ELR (cell line): ENCODE measurements at regions not wholly inside any gene's neighbourhood (a gene's known extent, or its start where the extent isn't known, plus 50 kb on each side); places are given as distances from the start of the nearest gene placed in this dataset.
A peak's percentile ranks its signal among the peaks of the same experiment; 100 is the strongest.
"Not testable (repeated sequence)": the region's sequence is repeated elsewhere in the genome, so short reads cannot be mapped to it uniquely, and the experiment has no call there.

Experiments used
- DNase-seq: peaks from one replicate; pipeline ENCODE4 v3.0.0-alpha.2; 2015; ENCODE audit warnings: low read depth

DNA sequence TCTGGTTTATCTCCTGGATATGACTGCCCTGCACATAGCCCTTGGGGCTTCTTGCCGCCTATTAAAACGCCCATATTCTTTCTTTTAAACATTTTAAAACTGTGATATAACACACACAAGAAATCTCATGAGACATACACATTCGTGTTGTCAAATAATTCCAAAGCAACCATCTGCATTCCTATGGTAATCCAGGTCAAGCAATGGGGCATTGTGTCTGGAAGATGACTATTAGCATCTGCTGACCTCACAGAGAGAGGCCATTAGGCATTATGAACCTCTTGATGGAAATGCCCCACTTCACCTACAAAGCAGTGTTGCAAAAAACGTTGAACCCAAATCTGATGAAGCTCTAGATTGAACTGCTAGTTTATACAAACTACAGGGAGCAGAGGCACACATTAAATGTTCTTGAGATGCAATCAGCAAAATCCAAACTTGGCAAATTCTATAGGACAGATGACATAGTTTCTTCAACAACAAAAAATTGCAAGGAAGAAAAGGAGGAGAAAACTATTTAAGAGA lies 513.8 kb upstream of the CCDC196 start:
- DNase-seq, result peak; percentile 13

DNA sequence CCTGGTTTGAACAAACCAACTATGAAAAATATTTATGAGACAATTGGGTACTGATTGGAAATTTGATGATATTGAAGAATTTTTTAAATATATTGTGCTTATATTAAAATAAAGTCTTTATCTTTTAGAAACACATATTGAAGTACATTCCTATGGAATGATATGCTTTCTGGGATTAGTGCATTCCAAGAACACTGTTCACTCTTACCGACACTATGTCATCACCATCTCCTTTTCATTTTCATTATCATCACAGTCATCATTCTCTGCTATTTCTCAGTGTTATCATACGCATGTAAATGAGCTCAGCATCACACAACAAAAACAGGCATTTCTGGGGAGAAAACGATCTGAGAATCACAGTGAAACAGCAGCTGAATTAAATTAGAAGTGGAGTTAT lies 513.3 kb upstream of the CCDC196 start:
- DNase-seq, result peak; percentile 48

DNA sequence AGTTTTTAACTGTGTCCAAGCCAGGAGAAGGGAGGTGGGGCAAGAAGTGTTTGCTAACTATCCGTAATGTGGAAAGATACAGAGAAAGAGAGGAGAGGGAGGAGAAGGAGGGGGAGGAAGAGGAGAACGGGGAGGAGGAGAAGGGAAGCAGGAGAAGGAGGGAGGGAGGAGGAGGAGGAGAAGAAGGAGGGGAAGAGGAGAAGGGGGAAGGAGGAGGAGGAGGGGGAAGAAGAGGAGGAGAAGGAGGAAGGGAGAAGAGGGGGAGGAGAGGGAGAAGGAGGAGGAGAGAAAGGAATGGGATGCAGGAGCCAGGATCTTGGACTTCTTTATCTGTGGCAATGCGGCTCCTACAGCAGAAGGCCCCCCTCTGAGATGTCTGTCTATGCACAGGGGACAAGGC lies 510.3 kb upstream of the CCDC196 start:
- DNase-seq, result no peak

DNA sequence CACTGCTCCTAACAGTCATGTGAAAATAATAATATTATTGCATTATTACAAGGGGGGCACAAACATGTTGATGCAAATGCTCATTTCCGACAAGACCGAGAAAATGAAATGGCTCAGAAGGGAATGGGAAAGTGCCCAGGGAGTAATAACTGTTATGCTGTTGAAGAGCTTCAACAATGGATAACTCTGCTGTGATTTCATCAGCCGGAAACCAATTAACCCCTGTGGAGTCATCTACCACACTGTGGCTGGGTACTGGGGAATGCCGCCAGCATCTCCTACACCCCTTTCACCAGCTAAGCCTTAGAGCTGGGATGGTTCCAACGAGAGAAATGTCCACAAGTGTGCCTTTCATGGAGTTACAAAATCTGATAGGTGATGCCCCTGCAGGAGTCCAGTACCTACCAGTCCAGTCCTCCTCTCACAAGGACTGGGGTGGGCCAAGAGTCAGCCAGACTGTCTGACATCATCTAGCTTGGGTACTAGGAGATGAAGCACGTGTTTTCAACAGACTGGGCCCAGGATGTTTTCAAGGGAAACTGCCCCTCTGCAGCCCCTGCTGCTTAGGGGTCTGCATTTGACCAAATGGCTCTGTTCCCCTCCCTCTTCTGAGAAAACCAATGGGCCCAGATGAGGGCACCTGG lies 509.3 kb upstream of the CCDC196 start:
- DNase-seq, result no peak

DNA sequence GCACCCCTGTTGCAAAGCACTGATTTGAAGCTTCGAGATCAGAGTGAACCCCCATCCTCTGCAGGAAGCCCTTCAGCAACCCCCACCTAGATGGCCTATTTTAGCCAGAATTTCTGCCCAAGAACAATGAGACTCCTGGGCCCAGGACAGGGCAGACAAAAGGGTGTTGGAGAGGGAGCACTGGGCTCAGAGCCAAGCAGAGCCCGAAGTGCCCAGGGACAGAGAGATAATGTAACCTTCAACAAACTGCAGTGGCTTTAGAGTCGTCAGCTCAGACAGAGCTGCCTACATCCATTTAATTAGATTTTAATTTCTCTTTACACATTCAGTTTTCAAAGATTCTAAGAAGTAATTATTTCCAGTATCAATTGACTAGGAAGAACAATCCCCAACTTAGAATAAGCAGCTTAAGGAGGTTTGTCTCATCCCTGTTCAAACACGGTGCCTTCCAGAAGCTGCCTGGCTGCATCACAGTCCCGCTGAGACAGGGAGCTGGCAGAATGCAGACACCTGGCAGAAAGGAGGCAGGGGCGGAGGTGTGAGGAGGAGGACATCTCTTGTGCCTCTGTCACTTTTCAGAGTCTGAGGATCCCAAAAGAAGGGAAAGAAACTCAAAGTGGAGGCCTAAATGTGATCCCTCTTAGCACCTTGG lies 504.9 kb upstream of the CCDC196 start:
- DNase-seq, result no peak

DNA sequence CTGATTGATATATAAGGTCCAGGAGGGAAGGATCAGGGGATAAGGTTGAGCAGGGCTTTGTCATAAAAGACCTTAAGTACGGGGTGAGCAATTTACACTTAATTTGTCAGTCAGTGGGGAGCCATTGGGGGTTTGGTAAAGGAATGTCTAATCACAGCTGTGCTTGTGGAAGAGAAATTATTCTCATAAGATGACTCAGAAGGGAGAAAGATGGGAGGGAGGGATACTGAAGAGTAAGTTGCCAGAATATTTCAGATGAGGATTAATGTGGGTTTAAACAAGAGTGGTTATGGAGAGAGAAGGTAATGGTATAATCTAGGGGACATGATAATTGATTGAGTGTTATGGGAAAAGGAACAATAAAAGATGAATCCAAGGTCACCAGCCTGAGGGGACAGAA lies 500.1 kb upstream of the CCDC196 start:
- no peak for DNase-seq

DNA sequence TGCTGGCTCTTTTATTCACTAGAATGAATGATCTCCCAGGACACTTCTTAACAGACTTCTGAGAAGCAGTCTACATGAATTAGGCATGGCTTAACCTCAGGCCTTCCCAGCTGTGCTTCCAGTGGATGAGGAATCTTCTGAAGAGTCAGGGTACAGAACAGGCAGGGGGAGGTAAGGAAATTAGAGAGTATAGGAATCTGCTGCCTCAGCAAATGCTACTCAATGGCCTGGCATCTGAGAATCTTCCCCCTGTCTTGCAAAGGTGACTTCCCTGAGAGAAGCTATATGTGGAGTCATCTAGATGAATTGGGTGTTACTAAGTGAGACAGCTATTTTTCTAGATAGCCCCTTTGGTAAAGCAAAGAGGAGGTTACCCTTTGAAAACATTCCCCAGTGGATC lies 496.2 kb upstream of the CCDC196 start:
- no peak for DNase-seq

DNA sequence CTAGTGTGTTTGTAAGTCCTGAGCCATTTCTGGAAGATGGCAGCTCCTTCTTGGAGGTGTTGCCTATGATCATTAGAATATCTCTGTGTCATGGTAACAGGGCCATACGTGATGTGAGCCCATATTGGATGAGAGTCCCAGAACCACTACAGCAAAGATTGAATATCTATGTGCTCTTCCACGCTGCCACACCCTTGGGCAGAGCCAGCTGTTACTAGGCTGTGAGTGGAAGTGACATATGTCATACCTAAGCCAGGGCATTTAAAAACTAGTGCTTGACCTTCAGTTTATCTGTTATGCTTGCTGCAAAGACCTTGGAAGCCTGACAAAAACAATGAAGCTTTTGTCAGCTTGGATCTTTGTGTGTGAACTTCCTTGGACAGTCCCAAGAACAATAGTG lies 495.1 kb upstream of the CCDC196 start:
- DNase-seq, result no peak

DNA sequence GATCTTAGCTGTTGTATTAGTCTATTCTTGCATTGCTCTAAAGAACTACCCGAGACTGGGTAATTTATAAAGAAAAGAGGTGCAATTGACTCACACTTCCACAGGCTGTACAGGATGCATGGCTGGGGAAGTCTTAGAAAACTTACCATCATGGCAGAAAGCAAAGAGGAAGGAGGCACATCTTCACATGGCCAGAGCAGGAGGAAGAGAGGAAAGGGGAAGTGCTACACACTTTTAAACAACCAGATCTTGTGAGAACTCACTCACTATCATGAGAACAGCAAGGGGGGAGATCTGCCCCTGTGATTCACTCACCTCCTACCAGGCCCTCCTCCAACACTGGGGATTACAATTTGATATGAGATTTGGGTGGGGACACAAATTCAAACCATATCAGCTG lies 494.2 kb upstream of the CCDC196 start:
- DNase-seq, result not testable (repeated sequence)

DNA sequence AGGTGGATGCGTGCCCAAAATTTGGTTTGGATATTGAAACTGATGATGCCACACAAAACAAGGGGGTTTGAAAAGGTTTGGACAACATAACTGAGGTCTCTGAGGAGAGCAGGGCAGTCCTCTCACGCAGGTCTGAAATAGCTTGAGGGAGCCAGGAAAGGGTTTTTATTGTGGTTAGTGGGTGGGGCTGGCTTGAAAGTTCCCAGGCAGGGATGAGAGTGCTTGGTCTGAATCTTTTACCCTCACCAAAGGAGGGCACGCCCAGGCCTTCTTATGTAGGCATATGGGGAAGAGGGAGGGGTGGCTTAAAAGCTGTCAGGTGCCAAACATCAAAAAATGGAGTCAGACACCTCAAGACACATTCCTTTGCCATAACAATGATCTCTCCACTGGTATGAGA lies 493.1 kb upstream of the CCDC196 start:
- DNase-seq, result no peak

DNA sequence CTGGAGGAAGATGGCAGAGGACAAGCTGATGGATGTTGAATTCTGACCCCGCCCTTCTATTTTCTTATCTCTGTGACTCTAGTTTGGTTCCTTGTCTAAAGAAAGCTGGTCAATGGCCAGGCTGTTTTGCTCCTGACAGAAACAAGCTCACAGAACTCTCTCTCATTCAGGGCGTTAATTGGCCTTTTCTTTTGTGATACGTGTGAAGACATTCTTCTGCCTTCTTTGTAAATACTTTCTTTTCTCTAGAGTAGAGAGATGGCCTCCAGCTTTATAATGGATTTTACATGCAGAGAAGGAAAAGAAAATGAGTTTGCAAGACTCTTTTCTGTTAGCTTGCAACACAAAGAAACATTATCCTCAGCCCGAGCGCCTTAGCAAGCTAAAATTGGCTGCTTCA lies 492.2 kb upstream of the CCDC196 start:
- DNase-seq, result no peak

DNA sequence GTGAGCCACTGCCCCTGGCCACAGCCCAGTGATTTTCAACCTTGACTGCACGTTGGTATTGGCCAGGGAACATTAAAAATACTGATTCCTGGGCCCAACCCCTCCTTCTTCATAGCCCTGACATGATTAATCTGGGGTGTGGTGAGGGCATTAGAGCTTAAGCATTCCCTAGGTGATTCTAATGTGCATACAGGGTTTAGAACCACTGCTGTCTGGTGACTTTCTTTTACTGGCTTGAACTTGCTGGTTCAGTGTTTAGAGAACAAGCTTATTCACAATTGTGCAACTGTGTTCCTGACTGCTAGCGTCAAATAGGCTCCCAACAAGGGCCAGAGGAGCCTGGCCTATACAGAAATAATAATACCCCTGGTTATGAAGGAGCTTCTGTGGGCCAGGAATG lies 488.8 kb upstream of the CCDC196 start:
- no peak for DNase-seq

DNA sequence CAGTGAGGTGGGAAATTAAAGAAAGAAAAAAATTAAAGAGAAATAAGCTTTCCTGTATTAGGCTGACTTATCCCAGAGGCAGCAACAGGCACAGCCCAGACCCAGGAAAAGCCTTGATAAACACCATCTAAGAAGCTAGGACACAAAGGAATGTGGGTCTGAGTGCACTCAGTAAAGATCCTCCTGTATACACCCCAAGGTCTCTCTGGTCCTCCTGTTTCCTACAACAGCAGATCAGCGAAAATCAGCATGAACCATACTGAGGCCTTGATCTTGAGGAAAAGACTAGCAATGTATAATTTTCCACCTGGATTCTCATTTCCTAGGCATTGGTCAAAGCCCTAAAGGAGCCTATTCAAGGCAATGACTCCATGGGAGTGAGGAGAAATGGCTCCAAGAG lies 486.3 kb upstream of the CCDC196 start:
- no peak for DNase-seq

DNA sequence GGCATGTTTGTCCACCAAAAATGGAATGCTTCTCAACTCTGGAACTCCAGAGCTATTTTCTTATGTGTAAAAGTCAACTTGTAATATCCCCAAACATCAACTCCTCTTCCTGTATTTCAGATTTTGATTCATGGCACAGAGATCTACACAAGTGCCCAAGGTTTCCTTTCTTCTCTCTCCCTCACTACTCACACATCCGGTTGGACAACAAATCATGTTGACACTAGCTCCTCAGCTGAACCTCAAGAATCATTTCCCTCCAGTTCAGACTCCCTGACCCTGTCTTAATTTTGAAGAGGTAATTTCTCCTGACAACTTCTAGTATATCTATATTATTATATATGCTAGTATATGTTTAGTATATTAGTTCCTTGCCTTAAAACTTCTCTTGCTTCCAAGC lies 485.4 kb upstream of the CCDC196 start:
- no peak for DNase-seq

DNA sequence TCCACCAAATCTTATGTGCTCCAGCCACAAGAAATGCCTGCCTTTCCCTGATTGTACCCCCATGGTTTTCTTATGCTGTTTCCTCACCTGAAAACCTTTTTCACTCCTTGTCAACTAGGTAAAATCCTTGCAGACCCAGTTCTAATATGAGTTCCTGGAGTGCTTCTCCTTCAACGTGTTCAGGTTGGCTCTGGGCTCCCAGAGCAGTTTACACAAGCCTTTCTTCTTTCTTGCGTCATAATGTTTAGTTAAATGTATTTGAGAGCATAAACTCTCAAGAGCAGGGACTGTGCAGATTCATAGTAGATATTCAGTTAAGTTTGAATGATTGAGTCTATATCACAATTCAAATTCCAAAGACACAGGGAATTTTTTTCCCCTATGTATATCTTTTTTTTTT lies 484.8 kb upstream of the CCDC196 start:
- DNase-seq, result no peak

DNA sequence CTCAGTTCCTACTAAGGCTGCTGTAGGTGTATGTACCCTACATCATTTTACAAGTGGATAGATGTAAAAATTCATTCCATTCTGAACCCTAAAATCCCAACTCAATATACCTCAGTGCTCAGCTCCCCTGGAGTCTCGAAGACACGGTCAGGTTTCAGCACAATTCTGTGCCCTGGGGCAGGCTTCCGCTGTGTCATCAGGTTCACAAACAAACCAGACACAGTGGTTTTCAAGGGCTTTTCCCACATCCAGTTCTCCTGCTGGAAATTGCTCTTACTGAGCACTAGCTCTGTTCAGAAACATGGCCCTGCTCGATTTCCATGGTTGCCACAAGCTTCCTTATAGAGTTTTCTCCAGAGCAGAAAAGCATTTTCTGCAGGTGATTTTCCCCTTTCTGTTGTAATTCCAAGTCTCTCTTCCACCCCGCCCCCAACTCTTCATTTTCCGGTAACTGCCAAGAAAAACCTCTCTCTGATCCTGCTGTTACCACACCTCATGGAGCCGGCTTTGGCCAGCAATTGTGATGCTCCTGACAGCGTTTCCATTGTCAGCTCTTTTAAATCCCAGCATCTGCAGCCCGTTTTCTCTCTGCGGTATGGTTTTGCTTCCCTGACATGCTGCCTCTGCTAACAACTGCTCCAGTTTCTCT lies 483.0 kb upstream of the CCDC196 start:
- DNase-seq, result peak; percentile 2

DNA sequence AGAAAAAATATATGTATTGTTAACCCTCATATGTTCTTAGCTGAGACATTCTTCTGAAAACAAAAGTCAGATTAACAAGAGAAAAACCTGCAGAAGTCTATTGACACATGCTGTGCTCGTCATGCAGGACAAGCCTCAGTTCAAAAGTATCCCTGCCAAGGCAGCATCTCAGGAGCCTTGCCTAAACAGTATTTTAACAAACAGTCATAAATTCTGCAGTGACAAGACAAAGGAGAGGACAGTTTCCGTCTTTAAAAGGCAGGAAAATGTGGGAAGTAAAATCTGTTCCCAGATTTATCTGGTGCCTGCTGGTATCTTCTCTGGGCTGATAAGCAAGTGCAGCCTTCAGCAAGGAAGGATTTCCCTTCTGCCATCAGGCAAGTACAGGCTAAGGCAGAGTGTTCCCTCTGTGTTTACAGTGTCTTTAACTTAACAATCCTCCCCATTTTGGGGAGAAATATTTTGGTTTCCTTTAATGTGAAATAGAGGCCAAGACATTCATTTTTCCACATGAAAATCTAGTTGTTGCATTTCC lies 480.2 kb upstream of the CCDC196 start:
- no peak for DNase-seq

DNA sequence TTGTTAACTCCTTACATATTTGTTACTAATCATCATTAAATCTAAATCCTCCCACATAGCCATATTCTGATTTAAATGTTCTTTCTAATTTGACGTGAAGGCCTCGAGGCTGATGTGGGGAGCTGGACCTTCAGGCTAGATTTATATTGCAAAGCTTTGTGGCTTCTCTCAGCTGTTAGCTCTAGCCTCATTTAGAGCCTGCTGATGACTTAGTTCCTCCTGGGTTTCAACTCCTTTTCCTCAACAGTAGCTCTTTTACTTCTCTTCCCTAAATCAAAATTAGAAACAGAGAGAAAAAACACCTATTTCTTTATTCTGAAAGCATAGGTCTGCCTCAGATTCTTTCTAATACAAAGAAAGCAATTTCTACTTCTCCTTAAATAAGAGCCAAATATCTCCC lies 477.5 kb upstream of the CCDC196 start:
- DNase-seq, result no peak

DNA sequence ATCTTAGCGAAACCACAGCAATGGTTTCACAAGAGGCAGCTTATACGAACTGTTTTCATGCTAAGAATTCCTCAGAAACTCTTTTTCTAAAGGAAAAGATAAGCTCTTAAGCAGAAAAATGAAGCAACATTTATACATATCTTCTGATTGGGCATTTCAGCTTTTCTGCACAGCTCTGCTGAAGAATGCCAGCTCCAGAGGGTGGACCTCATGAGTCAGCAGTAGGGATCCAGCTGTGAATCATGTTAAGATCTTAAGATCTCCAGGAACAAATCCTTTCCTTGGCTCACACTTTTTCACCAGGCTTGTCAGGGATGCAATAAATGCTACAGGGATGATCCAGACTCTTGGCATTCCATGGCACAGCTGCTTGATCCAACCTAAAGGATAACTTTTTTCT lies 477.1 kb upstream of the CCDC196 start:
- peak; percentile 35 for DNase-seq

DNA sequence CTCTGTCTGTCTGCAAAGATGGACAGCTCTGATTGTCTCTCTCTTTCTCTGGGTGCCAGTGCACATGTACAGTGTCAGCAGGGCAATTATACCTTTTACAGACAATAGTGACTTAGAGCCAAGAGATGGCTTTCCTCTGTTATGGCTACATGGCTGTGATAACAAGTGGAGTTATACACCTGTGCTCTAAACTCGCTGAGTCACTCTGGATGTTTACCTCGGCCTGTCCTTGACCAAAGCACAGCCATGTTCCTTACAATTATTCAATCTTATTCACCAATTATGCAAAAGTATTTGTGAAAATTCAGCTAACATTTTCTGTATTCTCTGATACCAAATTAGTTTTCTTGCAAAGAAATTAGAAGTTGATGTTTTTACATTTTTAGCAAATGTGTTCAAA lies 475.5 kb upstream of the CCDC196 start:
- DNase-seq, result no peak

DNA sequence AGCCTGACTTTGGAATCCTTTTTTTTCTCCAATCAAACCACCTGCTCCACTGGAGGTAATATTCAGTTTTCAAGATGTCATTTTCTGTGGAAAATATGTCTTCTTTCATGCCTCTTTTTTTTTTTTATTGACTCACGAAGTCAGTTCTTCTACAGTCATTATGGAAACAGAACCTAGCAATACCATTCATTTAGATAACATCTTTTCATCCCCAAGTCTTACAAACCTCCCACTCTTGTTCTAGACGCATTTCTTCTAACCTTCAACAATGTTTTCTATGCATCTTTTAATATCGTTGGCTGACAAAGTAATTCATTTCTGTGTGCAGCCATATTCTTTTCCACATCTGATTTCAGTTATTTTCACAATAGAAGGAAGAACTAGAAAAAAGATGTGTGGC lies 474.3 kb upstream of the CCDC196 start:
- DNase-seq, result no peak

DNA sequence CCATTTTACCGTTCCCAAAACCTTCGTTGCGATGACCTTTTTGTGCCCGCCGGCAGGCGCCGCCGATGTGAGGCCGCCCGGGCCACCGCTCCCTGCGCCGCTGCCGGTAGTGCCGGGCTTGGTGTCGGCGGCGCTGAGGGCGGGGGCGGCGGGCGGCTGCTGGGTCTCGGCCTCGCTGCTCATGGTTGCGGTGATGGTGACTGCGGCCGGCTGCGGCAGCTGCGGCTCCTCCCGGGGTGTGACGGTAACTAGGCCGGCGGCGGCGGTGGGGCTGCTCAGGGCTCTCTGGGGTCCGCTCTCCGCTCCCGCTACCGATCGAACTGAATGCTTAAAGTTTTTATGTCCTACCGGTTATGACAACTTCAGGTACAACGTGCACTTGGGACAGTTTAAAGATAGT lies 472.6 kb upstream of the CCDC196 start:
- DNase-seq, result not testable (repeated sequence)

DNA sequence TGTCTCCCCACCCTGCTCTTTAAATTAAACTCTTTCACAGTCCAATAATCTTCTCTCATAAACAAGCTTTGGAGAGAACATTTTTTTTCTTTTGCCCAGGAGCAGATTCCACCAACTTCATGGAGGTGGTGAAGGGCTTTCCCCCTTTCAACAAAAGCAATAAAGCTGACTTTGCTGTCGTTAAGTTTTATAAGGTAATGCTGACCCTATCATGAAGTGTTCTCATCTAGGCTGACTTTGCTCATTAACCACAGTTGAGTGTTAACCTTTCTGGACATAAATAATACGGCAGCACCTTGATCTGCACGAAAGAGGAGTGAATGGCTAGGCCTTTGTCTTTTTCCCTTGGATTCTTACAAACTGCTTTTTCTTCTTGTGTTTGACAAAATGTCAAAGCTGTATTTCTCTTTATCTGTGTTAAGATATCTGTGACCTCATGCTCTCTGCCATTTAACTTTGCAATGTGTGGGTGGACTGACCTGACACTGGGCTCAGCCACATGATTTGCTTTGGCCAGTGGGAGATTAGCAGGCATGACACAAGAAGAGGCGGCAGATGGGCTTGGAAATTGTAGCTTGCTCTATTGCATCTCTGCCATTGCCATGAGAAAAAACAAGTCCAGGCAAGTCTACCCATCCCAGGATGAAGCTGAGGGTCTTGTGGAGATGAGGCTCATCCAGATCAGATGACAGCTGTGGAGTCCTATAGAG lies 470.9 kb upstream of the CCDC196 start:
- no peak for DNase-seq
